ENCODE measurements at regions not wholly inside any gene's neighbourhood (a gene's known extent, or its start where the extent isn't known, plus 50 kb on each side); places are given as distances from the start of the nearest gene placed in this dataset.

GRCh38 chr4:72951628-72952027 lies 117.9 kb downstream of the COX18 start:
- Histone ChIP-seq H3K4me3 (replicated peaks in 1 of 2; ENCODE audit: low read depth in 1 of 2, low read length in 2 of 2) (no peak overlapping the region), H3K36me3 (ENCODE audit: control insufficient read depth in 1 of 2, insufficient read depth in 2 of 2, low read length in 2 of 2) (no peaks in the 10 kb centered on the region), H3K9me3 (ENCODE audit: control insufficient read depth in 1 of 2, insufficient read depth in 1 of 2, low read depth in 1 of 2, low read length in 2 of 2) (no peaks in the 10 kb centered on the region), H3K9me2 (ENCODE audit: insufficient read depth) (no peaks in the 10 kb centered on the region), H3K27me3 (ENCODE audit: insufficient read depth, low read length) (0 out of 2 replicates have a peak, but pooled peaks cover 4% of the 10 kb centered on the region), H4K20me1 (ENCODE audit: insufficient read depth) (no peaks in the 10 kb centered on the region), H3K4me1 (ENCODE audit: control insufficient read depth in 1 of 2, insufficient read depth in 2 of 2, low read length in 2 of 2) (no peaks in the 10 kb centered on the region), H3K9ac (ENCODE audit: low read length) (no peak overlapping the region), H3K4me2 (ENCODE audit: low read length) (no peak overlapping the region), H2AFZ (ENCODE audit: low read depth, low read length, poor library complexity, severe bottlenecking) (no peak overlapping the region), H3K27ac (ENCODE audit: low read depth, low read length) (no peak overlapping the region), H3K79me2 (ENCODE audit: insufficient read depth, low read length) (no peaks in the 10 kb centered on the region)
- POLR2A ChIA-PET: no interaction called here
- CTCF ChIA-PET: no interaction called here
- intact Hi-C loops (cut with micrococcal nuclease): no loop called here
- DNase-seq (ENCODE audit: low read depth, low spot score) (no peak), ATAC-seq (no peak)
- TF ChIP-seq ZNF274 (IDR thresholded peaks at IDR 0.05; ENCODE audit: low read depth, low read length) (no peak), ATF3 (IDR thresholded peaks at IDR 0.05) (no peak), EGR1 (IDR thresholded peaks at IDR 0.05; ENCODE audit: low read depth) (no peak), SP1 (IDR thresholded peaks at IDR 0.05; ENCODE audit: low read depth) (no peak), REST (IDR thresholded peaks at IDR 0.05; ENCODE audit: low read depth) (no peak), FOSL1 (IDR thresholded peaks at IDR 0.05; ENCODE audit: low read depth) (no peak), SRF (IDR thresholded peaks at IDR 0.05; ENCODE audit: low read depth) (no peak), EZH2phosphoT487 (IDR thresholded peaks at IDR 0.05; ENCODE audit: borderline replicate concordance) (no peak), ELF1 (IDR thresholded peaks at IDR 0.05; ENCODE audit: borderline replicate concordance, low read depth) (no peak), SIN3A (IDR thresholded peaks at IDR 0.05; ENCODE audit: low read depth) (no peak), CEBPB (IDR thresholded peaks at IDR 0.05; ENCODE audit: low read depth) (no peak), CBX3 (IDR thresholded peaks at IDR 0.05; ENCODE audit: low read depth) (no peak), ZFX (IDR thresholded peaks at IDR 0.05) (no peak)
- RAD21 ChIA-PET (ENCODE audit: low non-redundant PET in 1 of 2, low total read pairs in 2 of 2, uncharacterized antibody in 2 of 2, unreplicated experiment in 2 of 2): no interaction called here
- BruUV-seq (replicated peaks): no TSS peak

Data from HCT116 (cell line).